Mesothelial cell of epicardium (in vitro differentiated cells): ENCODE measurements at regions not wholly inside any gene's neighbourhood (a gene's known extent, or its start where the extent isn't known, plus 50 kb on each side); places are given as distances from the start of the nearest gene placed in this dataset.
A peak's percentile ranks its signal among the peaks of the same experiment; 100 is the strongest.

Source experiments
- DNase-seq, 2 experiments: peaks; one replicate each; pipeline ENCODE4 v3.0.0; 2021; ENCODE audit warnings: low spot score in 2 of 2; ENCODE audit not compliant: unreplicated experiment in 2 of 2
- H3K27ac Mint-ChIP-seq: 2 replicates; pipeline ENCODE4 v1.8.0; 2021; ENCODE audit warnings: mixed read lengths
- H3K27me3 Mint-ChIP-seq: 2 replicates; pipeline ENCODE4 v1.8.0; 2021; ENCODE audit warnings: low read depth, mixed read lengths
- H3K36me3 Mint-ChIP-seq: 2 replicates; pipeline ENCODE4 v1.8.0; 2021; ENCODE audit warnings: mixed read lengths
- H3K4me1 Mint-ChIP-seq: 2 replicates; pipeline ENCODE4 v1.8.0; 2021; ENCODE audit warnings: mixed read lengths
- H3K4me3 Mint-ChIP-seq: 2 replicates; pipeline ENCODE4 v1.8.0; 2021; ENCODE audit warnings: mild to moderate bottlenecking, moderate library complexity, mixed read lengths
- H3K9me3 Mint-ChIP-seq: 2 replicates; pipeline ENCODE4 v1.8.0; 2021; ENCODE audit warnings: mixed read lengths
- CTCF ChIP-seq: fragments of 200-600 bp; sonication (generic); IDR thresholded peaks from one replicate; pipeline ENCODE4 v1.5.0; 2021; ENCODE audit warnings: antibody characterized with exemption; ENCODE audit not compliant: unreplicated experiment

GRCh38 chr18:77749089-77749488 is 499.4 kb downstream of the GALR1 start:
- TF ChIP-seq CTCF: peak; percentile 52

GRCh38 chr18:77750006-77750405 is 500.4 kb downstream of the GALR1 start:
- Mint-ChIP-seq H3K27me3 (peaks cover 30% of the 10 kb centered on the region), H3K9me3 (no peaks in the 10 kb centered on the region), H3K27ac (no peak overlapping the region), H3K36me3 (no peaks in the 10 kb centered on the region), H3K4me3 (no peak overlapping the region), H3K4me1 (no peaks in the 10 kb centered on the region)
- DNase-seq: no peak
- no peak for TF ChIP-seq CTCF

More at GRCh38 chr18:77749089-77749488, 499.4 kb downstream of the GALR1 start:
- Mint-ChIP-seq H3K9me3 (no peaks in the 10 kb centered on the region), H3K4me3 (no peak overlapping the region), H3K27me3 (peaks cover 23% of the 10 kb centered on the region), H3K4me1 (no peaks in the 10 kb centered on the region), H3K36me3 (no peaks in the 10 kb centered on the region), H3K27ac (no peak overlapping the region)
- peak in 1 of 2 experiments; percentile 48 for DNase-seq

- H3K4me3 Mint-ChIP-seq: no peak overlapping the region
- H3K4me1 Mint-ChIP-seq: no peaks in the 10 kb centered on the region
- DNase-seq: no peak
- no peak for TF ChIP-seq CTCF
- H3K9me3 Mint-ChIP-seq: no peaks in the 10 kb centered on the region
- H3K27ac Mint-ChIP-seq: no peak overlapping the region
- H3K27me3 Mint-ChIP-seq: peaks cover 44% of the 10 kb centered on the region
- H3K36me3 Mint-ChIP-seq: no peaks in the 10 kb centered on the region
Measured at GRCh38 chr18:77754475-77755044, 504.9 kb downstream of the GALR1 start.

- TF ChIP-seq CTCF: no peak
- Mint-ChIP-seq H3K36me3 (no peaks in the 10 kb centered on the region), H3K4me1 (no peaks in the 10 kb centered on the region), H3K27me3 (peaks cover 50% of the 10 kb centered on the region), H3K4me3 (no peak overlapping the region), H3K27ac (no peak overlapping the region), H3K9me3 (no peaks in the 10 kb centered on the region)
- no peak for DNase-seq
Measured at GRCh38 chr18:77755187-77755586, 505.5 kb downstream of the GALR1 start.

GRCh38 chr18:77761332-77761731 is 511.7 kb downstream of the GALR1 start:
- Mint-ChIP-seq H3K4me3 (no peak overlapping the region), H3K27me3 (peaks cover 61% of the 10 kb centered on the region)
- DNase-seq: no peak

More at GRCh38 chr18:77761332-77761731, 511.7 kb downstream of the GALR1 start:
- Mint-ChIP-seq H3K4me1 (no peaks in the 10 kb centered on the region), H3K36me3 (no peaks in the 10 kb centered on the region), H3K9me3 (no peaks in the 10 kb centered on the region), H3K27ac (no peak overlapping the region)
- no peak for TF ChIP-seq CTCF
